GM19240 (cell line): ENCODE measurements at regions not wholly inside any gene's neighbourhood (a gene's known extent, or its start where the extent isn't known, plus 50 kb on each side); places are given as distances from the start of the nearest gene placed in this dataset.
"Not testable (repeated sequence)": the region's sequence is repeated elsewhere in the genome, so short reads cannot be mapped to it uniquely, and the experiment has no call there.

ENCODE experiments used
- DNase-seq: peaks from one replicate; pipeline ENCODE4 v3.0.0; 2011; ENCODE audit warnings: low spot score; ENCODE audit not compliant: insufficient read length

DNA sequence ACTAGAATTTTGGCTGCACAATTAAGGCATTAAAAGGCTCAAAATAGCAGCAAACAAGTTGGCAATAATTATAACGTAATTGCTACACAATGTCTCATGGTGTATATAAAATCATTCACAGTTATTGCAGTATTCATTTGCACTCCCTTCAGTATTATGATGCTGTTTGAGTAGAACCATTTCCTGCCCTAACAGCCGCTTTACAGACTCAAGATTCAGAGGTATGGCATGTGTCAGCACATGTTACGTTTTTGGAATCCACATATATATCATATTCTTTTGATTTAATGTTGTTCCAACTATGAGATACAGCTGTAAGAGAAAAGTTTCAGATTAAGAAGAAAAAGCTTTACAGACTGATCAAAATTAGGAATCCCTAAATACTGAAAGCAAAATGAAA lies 56.3 kb upstream of the NCKAP5 start:
- no peak for DNase-seq

GRCh38 chr2:133627741-133628140 lies 59.5 kb upstream of the NCKAP5 start:
- DNase-seq = no peak

DNA sequence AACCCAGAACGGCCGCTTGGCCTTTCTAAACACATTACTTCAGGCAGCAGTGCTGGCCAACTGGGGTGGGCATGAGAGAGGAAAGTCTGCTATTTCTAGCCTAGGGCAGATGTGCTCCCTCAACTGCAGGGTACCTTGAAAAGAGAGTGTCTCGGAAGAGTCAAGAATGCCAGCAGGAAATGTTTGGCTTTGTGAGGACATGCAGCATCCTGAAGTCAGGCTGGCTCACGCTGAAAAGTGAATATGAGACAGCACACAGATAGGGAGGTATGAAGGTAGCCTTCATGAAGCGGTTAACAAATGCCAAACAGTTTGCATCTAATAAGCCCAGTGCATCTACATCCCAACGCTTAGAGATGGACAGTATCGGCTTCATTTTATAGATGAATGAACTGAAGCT lies 65.0 kb upstream of the NCKAP5 start:
- no peak for DNase-seq

DNA sequence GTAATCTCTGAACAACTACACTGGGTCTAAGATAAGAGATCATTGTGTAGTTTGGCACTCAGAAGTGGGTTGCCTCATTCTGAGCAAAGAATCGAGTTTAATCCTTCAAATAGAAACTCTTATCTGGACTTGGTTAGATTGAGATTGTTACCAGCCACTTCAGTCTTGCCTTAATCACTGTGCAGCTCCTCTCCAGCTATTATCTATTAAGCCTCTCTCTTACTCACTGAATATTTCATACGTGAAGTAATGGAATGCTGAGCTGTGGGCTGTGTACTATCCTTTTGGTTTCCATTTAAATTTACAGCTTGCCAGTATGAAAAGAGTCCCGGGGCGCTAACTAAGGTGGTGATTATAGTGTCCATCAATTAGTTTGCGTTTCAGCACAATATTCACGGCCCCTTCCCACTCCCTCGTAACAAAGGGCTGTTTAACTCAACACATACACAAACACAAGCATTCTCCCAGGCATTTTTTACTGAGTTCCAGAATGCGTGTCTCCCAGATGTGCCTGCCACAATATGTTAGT lies 65.7 kb upstream of the NCKAP5 start:
- DNase-seq = no peak

GRCh38 chr2:133635131-133635530 lies 66.9 kb upstream of the NCKAP5 start:
- DNase-seq = no peak

DNA sequence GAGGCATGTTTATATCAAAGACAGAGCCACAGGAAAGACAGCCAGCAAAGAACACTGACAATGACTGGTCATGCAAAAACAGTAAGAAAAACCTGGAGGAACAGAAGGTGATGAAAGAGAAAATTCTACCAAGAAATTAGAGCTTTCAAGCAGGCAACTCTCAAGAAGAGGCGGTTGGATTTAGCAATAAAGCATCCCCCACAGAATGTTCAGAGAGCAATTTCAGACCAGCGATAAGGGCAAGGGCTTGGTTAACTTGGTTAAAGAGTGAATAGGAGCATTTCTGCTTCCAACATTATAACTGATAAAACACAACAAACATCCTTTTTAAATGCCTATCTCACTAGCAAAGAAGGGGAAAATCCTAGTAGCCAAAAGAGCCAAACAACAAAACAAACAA lies 68.0 kb upstream of the NCKAP5 start:
- no peak for DNase-seq

- no peak for DNase-seq
These were observed 71.8 kb upstream of the NCKAP5 start for GRCh38 chr2:133640103-133640502.

GRCh38 chr2:133641497-133641896 lies 73.2 kb upstream of the NCKAP5 start:
- DNase-seq = no peak

DNA sequence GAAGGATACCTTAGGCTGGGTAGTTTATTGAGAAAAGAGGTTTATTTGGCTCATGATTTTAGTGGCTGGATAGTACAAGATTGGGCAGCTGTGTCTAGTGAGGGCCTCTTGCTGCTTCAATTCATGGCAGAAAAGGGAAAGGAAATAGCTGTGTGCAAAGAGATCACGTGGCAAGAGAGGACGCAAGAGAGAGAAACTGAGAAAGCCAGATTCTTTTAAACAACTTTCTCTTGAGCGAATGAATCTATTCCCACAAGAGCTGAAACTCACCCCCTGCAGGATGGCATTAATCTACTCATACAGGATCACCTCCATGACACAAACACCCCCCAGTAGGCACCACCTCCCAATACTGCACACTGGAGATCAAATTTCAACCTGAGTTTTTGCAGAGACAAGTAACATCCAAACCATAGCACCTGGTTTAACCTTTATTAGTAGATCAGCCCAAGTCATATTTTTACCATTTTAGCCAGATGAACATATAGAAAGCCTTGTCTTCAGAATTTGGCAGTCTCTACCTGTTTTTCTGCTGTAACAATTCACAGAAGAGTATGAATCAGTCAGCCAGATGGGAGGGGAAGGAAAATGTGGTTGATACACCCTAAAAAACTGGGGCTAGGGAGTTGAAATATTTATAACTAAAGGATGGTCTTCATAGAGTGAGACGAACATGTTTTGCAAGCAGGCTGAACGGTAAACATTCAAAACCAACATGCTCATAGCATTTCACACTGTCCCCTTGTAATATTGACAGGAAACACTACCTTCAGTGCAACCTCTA lies 73.9 kb upstream of the NCKAP5 start:
- no peak for DNase-seq

DNA sequence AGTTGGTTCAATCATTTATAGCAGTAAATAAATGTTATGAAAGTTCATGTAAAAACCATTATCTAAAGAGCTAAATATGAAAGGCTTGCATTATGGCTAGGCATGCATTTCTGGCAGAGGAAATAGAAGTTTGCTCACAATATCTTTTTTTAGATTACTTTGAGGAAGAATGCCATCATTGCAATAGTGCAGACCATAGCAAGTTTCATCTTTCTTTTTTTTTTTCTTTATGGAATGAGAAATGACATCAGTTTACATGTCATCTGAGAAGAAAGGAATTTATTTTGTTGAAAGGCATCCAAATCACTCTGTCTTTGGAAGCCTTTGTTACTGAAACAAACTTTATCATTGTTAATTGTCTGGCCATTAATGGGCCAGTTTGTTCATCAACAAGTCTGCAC lies 74.5 kb upstream of the NCKAP5 start:
- no peak for DNase-seq

GRCh38 chr2:133643863-133644262 lies 75.6 kb upstream of the NCKAP5 start:
- DNase-seq = no peak

- no peak for DNase-seq
These were observed 76.6 kb upstream of the NCKAP5 start for GRCh38 chr2:133644846-133645245.

- not testable (repeated sequence) for DNase-seq
These were observed 79.1 kb upstream of the NCKAP5 start for GRCh38 chr2:133647386-133647785.

GRCh38 chr2:133651861-133652260 lies 83.6 kb upstream of the NCKAP5 start:
- DNase-seq = no peak

GRCh38 chr2:133652398-133652797 lies 84.1 kb upstream of the NCKAP5 start:
- DNase-seq = no peak

- DNase-seq = no peak
These were observed 84.8 kb upstream of the NCKAP5 start for GRCh38 chr2:133653056-133653455.

- no peak for DNase-seq
These were observed 86.7 kb upstream of the NCKAP5 start for GRCh38 chr2:133654949-133655348.

DNA sequence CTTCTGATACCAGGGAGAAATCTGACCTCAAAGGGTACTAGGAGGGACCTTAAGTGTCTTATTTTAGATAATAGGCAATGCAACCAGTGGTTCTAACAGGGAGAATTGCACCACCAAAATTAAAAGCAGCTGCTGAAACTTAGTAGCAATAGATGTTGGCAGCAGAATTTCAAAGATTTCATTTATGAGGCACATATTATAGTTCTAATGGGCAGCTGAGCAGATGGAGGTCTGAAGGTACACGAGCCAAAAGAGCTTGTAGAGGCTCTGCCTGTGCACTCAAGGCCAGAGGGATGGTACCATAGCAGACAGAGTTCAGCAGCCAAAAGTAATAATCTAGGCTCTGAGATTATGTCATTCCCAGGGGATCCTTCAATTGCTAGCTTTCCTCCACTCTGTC lies 87.3 kb upstream of the NCKAP5 start:
- DNase-seq = no peak

GRCh38 chr2:133657591-133657990 lies 89.3 kb upstream of the NCKAP5 start:
- DNase-seq = no peak

- no peak for DNase-seq
These were observed 90.0 kb upstream of the NCKAP5 start for GRCh38 chr2:133658020-133658903.

DNA sequence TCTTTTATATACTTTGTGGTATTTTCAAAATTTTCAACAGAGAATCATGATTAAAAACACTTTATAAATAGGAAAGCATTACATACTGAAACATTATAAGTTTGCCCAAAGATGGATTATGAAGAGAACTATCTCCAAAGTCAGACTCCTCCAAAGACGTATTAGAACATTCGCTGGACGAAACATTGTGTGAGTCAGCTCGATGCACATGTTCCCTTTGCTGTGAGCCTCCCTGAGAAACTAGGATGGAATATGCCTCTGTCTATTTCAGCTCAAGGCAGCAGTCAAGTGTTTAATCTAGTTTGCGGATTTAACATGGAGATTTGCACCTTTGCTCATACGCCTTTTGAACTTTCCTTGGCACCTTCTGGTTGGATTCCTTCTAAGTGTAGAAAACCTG lies 92.2 kb upstream of the NCKAP5 start:
- no peak for DNase-seq

DNA sequence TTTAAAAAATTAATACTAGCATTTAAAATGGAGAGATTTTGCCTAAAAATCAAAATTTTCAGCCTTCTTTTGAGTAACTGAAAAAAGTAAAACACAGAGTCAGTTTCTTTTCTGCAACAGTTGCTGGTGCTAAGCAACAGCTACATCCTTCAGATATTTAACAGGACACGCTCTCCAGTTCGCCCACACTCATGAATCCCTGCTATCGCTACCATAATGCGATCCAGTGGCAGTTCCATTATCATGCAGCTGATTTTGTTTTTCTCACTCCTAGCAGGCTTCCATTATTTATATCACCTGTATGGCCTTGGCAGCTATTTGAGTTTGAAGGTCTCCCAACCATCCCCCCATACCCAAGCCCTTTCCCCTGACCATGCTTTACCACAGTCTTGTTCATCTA lies 93.1 kb upstream of the NCKAP5 start:
- DNase-seq = no peak
